ENCODE measurements at regions not wholly inside any gene's neighbourhood (a gene's known extent, or its start where the extent isn't known, plus 50 kb on each side); places are given as distances from the start of the nearest gene placed in this dataset.
"Not testable (repeated sequence)": the region's sequence is repeated elsewhere in the genome, so short reads cannot be mapped to it uniquely, and the experiment has no call there.

- DNase-seq (ENCODE audit: low spot score) = no peak
These were observed 551.4 kb downstream of the PRKD1 start for GRCh38 chr14:29376237-29376636.

- no peak for DNase-seq (ENCODE audit: low spot score)
These were observed 546.8 kb downstream of the PRKD1 start for GRCh38 chr14:29380826-29381225.

GRCh38 chr14:29388571-29388970, 539.1 kb downstream of the PRKD1 start:
- no peak for DNase-seq (ENCODE audit: low spot score)

GRCh38 chr14:29390081-29390832, 537.4 kb downstream of the PRKD1 start:
- DNase-seq (ENCODE audit: low spot score) = peak; percentile 5

- DNase-seq (ENCODE audit: low spot score) = no peak
These were observed 536.4 kb downstream of the PRKD1 start for GRCh38 chr14:29391231-29391630.

DNA sequence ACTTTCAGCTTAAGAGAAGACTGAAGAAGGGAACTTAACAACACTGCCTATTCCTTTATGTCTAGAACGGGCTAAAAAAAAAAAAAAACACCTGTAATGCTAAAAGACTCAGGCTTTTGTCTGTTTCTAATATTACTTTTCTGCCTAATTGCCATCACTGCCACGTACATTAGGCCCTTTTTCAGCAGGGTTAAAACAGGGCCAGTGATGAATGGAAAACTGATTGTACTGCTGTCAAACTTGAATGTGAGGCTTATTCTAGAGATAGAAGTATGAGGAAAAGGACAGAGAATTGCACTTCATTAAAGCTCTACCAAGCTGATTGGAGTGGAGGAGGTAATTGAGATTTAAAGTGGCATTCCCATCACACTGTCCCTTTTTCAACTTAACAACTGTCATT, 535.8 kb downstream of the PRKD1 start:
- no peak for DNase-seq (ENCODE audit: low spot score)

- no peak for DNase-seq (ENCODE audit: low spot score)
These were observed 535.4 kb downstream of the PRKD1 start for GRCh38 chr14:29392287-29392686.

DNA sequence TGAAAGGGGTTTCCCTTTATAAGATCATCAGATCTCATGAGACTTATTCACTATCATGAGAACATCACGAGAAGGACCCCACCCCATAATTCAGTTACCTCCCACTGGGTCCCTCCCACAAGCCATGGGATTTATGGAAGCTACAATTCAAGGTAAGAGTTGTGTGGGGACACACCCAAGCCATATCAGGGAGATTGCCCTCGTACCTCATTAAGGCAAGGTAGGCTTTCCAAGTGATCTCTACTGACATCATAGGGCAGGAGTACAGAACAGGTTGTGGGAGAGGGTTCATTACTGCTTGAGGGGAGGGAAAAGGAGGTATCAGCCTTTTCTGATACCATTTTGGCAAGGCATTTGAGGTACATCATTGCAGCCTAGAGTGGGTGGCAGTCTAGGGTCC, 524.6 kb downstream of the PRKD1 start:
- DNase-seq (ENCODE audit: low spot score) = no peak

DNA sequence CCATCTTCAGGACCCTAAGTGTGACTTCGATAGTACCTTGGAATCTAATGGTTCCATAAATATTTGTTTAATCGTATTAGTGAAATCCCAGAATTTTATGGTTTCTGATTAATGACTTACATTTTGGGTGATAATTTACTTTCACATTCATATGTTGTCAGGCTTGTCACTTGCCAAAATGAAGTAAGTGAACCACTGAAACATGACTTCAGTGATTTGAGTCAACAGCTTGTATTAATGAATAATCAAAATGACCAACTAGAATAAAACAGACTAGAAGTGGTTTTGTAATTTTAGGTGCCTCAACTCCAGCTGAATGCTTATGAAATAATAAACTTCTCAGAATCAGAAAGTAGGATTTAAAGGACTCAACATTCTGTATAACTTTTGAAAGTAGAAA, 517.1 kb downstream of the PRKD1 start:
- no peak for DNase-seq (ENCODE audit: low spot score)

DNA sequence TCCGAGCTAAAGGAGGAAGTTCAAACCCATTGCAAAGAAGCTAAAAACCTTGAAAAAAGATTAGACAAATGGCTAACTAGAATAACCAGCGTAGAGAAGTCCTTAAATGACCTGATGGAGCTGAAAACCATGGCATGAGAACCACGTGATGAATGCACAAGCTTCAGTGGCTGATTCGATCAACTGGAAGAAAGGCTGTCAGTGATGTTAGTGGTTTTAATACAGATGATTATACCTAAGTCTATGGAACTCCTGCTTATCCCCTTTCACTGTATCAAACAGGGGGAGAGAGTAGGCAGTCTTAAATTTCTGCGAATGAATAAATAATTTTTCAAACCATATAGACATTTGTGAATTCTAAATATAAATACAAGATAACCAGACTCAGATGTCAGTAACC, 512.7 kb downstream of the PRKD1 start:
- not testable (repeated sequence) for DNase-seq (ENCODE audit: low spot score)

DNA sequence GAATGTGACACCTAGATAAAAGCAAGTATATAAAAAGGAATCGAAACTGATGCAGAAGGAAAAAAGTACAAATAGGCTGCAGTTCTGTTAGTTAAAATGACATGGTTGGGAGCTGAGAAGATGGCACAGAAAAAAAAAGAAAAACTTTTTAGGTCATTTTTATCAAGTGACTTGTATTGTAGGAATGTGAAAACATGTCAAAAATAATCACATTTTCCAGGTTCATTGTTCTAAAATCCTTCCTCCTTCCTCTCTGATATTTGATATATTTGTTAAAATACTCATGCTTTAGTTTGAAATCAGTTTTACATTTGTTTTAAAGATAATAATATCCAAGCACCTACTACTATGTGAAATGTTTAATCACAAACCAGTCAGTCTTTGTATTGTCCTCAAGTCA, 507.9 kb downstream of the PRKD1 start:
- no peak for DNase-seq (ENCODE audit: low spot score)

DNA sequence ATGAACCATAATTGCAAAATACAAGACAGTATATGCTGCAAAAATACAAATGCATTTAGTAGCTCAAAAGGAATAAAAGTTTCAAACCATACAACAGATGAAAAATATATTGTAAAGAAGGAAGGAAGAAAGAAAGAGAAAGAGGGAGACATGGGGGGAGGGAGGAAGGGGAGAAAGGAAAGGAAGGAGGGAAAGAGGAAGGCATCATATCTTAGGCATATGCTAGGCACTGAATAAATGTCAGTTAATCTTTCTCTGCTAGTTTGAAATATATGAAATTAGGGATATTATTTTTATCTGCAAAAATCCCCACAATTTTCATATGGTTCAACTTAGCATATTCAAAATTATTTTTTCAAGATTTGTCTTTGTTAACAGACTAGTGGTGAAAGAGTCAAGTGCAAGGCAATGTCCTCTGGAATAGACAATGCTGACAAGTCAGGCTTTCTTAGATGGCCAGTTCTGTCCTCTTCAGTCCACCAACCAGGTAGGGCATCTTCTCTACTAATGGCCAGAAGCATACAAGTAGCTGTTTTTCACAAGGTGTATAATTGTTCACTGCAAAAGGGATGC, 506.4 kb downstream of the PRKD1 start:
- no peak for DNase-seq (ENCODE audit: low spot score)

- no peak for DNase-seq (ENCODE audit: low spot score)
These were observed 501.8 kb downstream of the PRKD1 start for GRCh38 chr14:29425705-29426482.

DNA sequence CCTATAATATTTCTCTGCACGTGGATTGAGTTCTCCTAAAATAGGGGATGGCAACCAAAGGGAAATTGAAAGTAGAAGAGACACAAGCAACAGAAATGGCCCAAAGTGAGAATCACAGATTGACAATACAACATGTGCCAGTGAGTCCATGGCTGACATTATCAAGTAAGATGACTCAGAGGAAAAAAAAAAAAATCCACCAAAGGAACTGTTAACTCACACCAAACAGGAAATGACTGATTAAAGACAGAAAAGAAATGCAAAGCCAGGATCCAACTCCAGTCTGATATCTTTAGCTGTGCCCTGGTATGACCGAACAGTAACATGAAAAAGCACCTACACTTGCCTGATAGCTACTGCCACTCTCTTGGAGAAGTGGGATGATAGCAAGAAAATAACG, 485.0 kb downstream of the PRKD1 start:
- no peak for DNase-seq (ENCODE audit: low spot score)

DNA sequence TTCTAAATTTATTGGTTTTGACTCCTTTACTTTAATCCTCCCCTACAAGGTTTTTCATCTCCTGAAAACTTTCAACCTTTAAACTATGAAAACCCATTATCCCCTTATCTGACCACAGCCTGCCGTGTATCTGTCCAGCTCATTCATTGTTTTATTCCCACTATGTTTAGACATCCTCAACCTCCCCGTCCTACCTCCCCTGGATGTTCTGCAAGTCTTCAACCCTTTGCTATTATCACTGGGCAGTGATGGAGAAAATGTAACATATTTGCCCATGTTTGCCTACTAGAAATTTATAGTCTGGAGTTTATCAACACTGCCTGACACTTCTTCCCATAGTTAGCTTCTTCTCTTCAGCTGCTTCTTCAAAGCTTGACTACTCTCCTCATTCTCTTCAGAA, 483.4 kb downstream of the PRKD1 start:
- no peak for DNase-seq (ENCODE audit: low spot score)

DNA sequence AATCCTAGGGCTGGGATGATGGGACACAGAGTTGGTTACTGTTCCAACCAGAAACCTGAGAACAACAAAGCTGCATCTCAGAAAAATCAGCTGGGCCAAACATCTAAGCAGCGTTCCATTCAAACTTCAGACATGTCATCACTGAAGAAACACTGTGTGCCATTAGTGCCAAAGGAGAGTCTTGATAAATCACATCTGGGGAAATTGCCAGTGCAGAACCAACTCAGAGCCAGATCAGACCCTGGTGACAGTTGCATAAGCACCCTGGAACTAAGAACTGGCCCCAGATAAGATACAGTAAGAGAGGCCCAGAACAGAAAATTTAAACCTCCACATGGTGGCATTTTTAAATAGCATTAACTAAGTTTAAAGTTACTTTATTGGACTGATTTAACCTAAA, 482.8 kb downstream of the PRKD1 start:
- no peak for DNase-seq (ENCODE audit: low spot score)

GRCh38 chr14:29446971-29447370, 480.7 kb downstream of the PRKD1 start:
- no peak for DNase-seq (ENCODE audit: low spot score)

- no peak for DNase-seq (ENCODE audit: low spot score)
These were observed 475.7 kb downstream of the PRKD1 start for GRCh38 chr14:29451941-29452340.

DNA sequence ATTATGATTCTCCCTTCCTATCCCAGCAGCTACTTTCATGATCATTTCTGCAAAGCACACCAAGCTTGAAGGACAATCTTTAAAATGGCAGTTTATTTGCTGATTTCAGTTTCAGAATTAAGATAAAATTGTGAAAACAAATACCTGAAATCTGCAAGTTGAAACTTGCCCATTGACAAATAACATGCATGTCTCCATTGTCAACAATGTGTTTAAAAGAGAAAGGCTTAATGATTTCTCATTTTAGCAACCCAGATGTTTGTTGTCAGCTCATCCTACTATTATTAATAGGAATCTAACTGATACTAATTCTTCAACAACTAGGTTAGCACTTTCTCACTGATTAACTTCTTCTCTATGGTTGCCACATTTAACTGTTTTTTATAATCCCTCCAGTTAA, 474.6 kb downstream of the PRKD1 start:
- no peak for DNase-seq (ENCODE audit: low spot score)

GRCh38 chr14:29454026-29454693, 473.5 kb downstream of the PRKD1 start:
- no peak for DNase-seq (ENCODE audit: low spot score)

DNA sequence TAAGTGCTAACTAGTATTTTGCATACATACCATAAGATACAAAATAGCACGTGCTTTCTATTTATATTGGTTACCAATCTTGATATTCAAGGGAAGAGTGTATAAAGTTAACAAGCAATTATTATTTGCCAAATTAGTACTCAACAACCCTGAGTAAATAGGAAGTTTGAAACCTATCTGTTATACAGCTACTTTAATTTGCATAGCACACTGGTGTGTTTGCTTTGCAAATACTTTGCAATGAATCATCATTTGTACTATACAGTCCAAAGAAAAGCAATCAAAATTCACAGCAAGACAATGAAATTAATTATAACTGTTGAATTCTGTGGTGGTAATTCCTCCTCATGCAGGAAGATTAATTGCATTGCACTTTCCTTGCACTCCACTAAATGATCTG, 469.1 kb downstream of the PRKD1 start:
- no peak for DNase-seq (ENCODE audit: low spot score)

- DNase-seq (ENCODE audit: low spot score) = no peak
These were observed 468.1 kb downstream of the PRKD1 start for GRCh38 chr14:29459531-29459930.
